HUES6 (cell line): ENCODE measurements at regions not wholly inside any gene's neighbourhood (a gene's known extent, or its start where the extent isn't known, plus 50 kb on each side); places are given as distances from the start of the nearest gene placed in this dataset.
"Not testable (repeated sequence)": the region's sequence is repeated elsewhere in the genome, so short reads cannot be mapped to it uniquely, and the experiment has no call there.

ENCODE experiments used
- H3K27ac ChIP-seq: 2 replicates; pipeline ENCODE4 v1.7.0; 2013; ENCODE audit warnings: low read depth, mild to moderate bottlenecking, low read length, inconsistent platforms
- H3K27me3 ChIP-seq: 2 replicates; pipeline ENCODE4 v1.6.1; 2013; ENCODE audit warnings: low read length; ENCODE audit not compliant: control insufficient read depth, insufficient read depth
- H3K36me3 ChIP-seq: 2 replicates; pipeline ENCODE4 v1.6.1; 2013; ENCODE audit warnings: low read length; ENCODE audit not compliant: control insufficient read depth, insufficient read depth
- H3K4me1 ChIP-seq: 2 replicates; pipeline ENCODE4 v1.6.1; 2013; ENCODE audit warnings: low read length; ENCODE audit not compliant: control insufficient read depth, insufficient read depth
- H3K4me3 ChIP-seq: 2 replicates; pipeline ENCODE4 v1.5.1; 2013; ENCODE audit warnings: low read depth, low read length
- H3K9ac ChIP-seq: one replicate; pipeline ENCODE4 v1.6.1; 2013; ENCODE audit warnings: mild to moderate bottlenecking, low read length
- H3K9me3 ChIP-seq: 2 replicates; pipeline ENCODE4 v1.6.1; 2013; ENCODE audit warnings: low read depth, low read length; ENCODE audit not compliant: control insufficient read depth, insufficient read depth

DNA sequence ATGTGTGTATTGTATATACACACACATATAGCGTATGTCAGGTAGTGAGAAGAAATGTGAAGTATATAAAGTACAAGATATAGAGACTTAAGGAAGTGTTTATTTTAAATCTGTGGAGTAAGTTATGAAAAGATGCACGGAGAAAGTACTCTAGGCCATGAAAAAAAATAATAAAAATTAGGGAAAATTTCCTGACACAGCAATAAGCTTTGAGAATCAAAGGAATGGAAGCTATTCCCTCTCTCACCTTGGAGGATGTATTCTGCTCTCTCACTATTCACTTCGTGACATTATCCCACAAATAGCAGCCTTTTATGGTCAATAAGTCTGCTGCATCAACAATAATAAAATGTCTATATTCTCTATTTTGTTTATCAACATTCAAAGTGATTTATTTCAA, 700.4 kb upstream of the RGS18 start:
- Histone ChIP-seq H3K9me3 (no peaks in the 10 kb centered on the region), H3K9ac (no peak overlapping the region), H3K27ac (no peak overlapping the region)

DNA sequence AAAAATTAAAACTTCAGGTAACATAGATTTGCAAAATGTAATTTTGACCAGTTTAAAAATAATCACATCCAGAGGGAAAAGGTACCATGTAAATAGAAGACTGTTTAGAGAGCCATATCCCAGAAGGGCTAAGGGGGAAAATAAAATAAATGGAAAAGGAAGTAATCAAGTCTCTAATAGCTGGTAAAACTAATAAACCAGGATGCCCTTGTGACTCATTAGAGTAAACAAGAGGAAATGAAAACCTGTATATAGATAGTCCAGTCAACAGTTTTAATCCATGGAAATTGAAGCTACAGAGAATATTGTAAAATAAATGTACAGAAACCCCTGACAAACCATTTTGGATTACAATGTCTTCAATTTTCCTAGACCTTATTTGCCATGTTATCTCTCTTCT, 698.0 kb upstream of the RGS18 start:
- Histone ChIP-seq H3K4me3 (no peak overlapping the region), H3K36me3 (no peaks in the 10 kb centered on the region), H3K27me3 (no peaks in the 10 kb centered on the region), H3K27ac (no peak overlapping the region), H3K4me1 (no peaks in the 10 kb centered on the region), H3K9ac (no peak overlapping the region), H3K9me3 (no peaks in the 10 kb centered on the region)

More for the DNA sequence above, 700.4 kb upstream of the RGS18 start:
- Histone ChIP-seq H3K4me3 (no peak overlapping the region), H3K4me1 (no peaks in the 10 kb centered on the region), H3K36me3 (no peaks in the 10 kb centered on the region), H3K27me3 (no peaks in the 10 kb centered on the region)

DNA sequence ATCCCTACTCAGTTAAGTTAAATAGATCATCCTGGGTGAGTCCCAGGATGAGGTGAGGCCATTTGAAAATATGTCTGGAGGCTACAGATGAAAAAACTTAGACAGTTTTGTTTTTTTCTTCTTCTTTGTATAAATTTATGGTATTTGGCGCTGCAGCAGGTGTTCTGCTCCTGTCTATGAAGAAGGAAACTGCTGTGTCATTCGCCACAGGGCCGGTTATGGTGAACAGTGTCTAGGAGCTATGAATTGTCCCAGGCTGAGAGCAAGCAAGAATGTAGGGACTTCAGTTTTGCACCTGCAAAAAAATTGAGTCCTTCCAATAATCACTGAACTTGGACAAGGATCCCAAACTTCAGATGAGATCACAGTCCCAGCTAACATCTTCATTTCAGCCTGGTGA, 674.3 kb upstream of the RGS18 start:
- Histone ChIP-seq H3K9ac (no peak overlapping the region), H3K9me3 (peaks cover 6% of the 10 kb centered on the region; the same call in 1 of the 2 replicates), H3K4me1 (no peaks in the 10 kb centered on the region), H3K27me3 (no peaks in the 10 kb centered on the region), H3K4me3 (no peak overlapping the region), H3K27ac (no peak overlapping the region), H3K36me3 (no peaks in the 10 kb centered on the region)

- no peaks in the 10 kb centered on the region for H3K27me3 ChIP-seq
- no peaks in the 10 kb centered on the region for H3K4me1 ChIP-seq
- no peaks in the 10 kb centered on the region for H3K36me3 ChIP-seq
- H3K9ac ChIP-seq, result no peak overlapping the region
- H3K9me3 ChIP-seq, result peaks cover 6% of the 10 kb centered on the region; the same call in 1 of the 2 replicates
- H3K4me3 ChIP-seq, result no peak overlapping the region
- H3K27ac ChIP-seq, result no peak overlapping the region
These were observed 668.0 kb upstream of the RGS18 start for GRCh38 chr1:191490303-191490702.

GRCh38 chr1:191495040-191495439, 663.2 kb upstream of the RGS18 start:
- no peak overlapping the region for H3K4me3 ChIP-seq
- H3K27ac ChIP-seq, result no peak overlapping the region
- H3K4me1 ChIP-seq, result no peaks in the 10 kb centered on the region
- H3K9me3 ChIP-seq, result no peaks in the 10 kb centered on the region
- no peaks in the 10 kb centered on the region for H3K27me3 ChIP-seq
- no peaks in the 10 kb centered on the region for H3K36me3 ChIP-seq
- H3K9ac ChIP-seq, result no peak overlapping the region

DNA sequence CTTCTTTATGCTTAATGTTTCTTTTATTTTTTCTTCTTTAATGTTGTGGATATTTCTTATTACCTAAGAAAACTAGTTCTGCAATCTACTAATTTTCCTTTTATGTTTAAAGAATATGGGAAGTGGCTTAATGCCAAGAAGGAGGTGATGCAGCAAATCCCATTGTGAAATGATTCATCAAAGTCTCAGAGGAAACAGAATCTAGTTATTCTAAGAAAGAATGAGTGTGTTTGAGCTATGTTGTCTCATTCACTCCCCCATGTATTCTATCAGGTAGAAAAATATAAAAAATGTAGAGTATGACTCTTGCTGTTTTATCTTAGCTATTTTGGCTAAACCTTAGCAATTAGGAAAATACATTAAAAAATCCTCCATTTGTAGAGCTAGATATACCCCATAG, 659.9 kb upstream of the RGS18 start:
- Histone ChIP-seq H3K4me3 (no peak overlapping the region), H3K27ac (no peak overlapping the region), H3K9me3 (no peaks in the 10 kb centered on the region), H3K36me3 (no peaks in the 10 kb centered on the region), H3K9ac (no peak overlapping the region), H3K4me1 (no peaks in the 10 kb centered on the region), H3K27me3 (no peaks in the 10 kb centered on the region)

DNA sequence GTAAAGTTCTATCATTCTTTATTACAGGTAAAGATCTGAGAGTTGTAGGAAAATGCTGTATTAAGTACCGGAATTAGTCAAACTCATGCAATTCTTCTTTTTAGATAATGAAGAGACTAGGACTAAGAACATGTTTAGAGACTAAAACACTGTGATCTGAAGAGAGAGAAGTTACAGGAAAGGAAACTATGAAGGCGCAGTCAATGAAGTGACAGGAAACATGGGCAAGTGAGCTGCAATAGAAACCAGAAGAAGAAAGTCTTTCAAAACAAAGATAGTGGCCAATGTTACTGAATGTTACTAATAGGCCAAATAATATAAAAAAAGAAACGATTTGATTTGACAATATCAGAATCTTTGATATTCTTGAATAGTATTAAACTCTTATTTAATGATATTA, 659.4 kb upstream of the RGS18 start:
- Histone ChIP-seq H3K36me3 (no peaks in the 10 kb centered on the region), H3K4me3 (no peak overlapping the region), H3K4me1 (no peaks in the 10 kb centered on the region), H3K27me3 (no peaks in the 10 kb centered on the region), H3K9me3 (no peaks in the 10 kb centered on the region), H3K27ac (no peak overlapping the region), H3K9ac (no peak overlapping the region)

DNA sequence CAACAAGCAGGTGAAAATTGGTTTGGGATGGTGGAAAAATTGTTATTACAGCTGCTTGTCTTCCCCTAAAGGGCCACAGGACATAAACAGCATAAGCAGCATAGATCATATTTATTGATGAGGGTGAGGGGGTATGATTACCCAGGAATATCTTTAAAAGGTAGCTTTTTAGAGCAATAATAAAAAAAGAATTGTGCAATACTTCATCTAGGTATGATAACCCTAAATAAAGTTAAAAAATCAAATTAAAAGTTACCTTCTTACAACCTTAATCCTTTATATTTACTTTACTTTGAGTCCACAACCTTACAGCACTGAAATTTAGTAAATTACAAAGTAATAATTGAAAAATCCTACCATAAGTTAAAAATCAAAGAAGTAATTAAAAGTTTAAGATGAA, 653.3 kb upstream of the RGS18 start:
- no peak overlapping the region for H3K9ac ChIP-seq

DNA sequence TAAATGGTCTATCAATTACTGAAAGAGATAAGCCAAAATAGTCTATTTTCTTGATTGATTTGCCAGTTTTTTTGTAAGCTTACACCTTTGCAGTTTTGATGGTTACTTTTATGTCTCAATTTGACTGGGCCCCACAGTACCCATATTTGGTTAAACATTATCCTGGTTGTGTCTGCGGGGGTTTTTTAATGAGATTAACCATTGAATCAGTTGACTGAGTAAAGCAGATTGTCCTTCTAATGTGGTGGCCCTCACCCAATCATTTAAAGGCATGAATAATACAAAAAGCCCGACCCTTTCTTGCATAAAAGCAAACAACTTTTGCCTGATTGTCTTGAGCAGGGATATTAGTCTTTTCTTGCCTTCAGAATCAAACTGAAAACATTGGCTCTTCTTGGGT, 650.0 kb upstream of the RGS18 start:
- Histone ChIP-seq H3K9me3 (no peaks in the 10 kb centered on the region), H3K36me3 (no peaks in the 10 kb centered on the region), H3K4me3 (no peak overlapping the region), H3K9ac (no peak overlapping the region), H3K4me1 (no peaks in the 10 kb centered on the region), H3K27ac (no peak overlapping the region), H3K27me3 (no peaks in the 10 kb centered on the region)

More for the DNA sequence above, 653.3 kb upstream of the RGS18 start:
- H3K27me3 ChIP-seq, result no peaks in the 10 kb centered on the region
- H3K27ac ChIP-seq, result no peak overlapping the region
- H3K4me3 ChIP-seq, result no peak overlapping the region
- no peaks in the 10 kb centered on the region for H3K36me3 ChIP-seq
- no peaks in the 10 kb centered on the region for H3K4me1 ChIP-seq
- H3K9me3 ChIP-seq, result no peaks in the 10 kb centered on the region

- H3K27ac ChIP-seq, H3K9me3 ChIP-seq, H3K4me3 ChIP-seq, H3K27me3 ChIP-seq, H3K9ac ChIP-seq, H3K4me1 ChIP-seq, H3K36me3 ChIP-seq: not testable (repeated sequence)
These were observed 646.8 kb upstream of the RGS18 start for GRCh38 chr1:191511480-191511879.

- Histone ChIP-seq H3K9ac (no peak overlapping the region), H3K27me3 (no peaks in the 10 kb centered on the region), H3K4me1 (no peaks in the 10 kb centered on the region), H3K4me3 (no peak overlapping the region), H3K36me3 (no peaks in the 10 kb centered on the region), H3K9me3 (no peaks in the 10 kb centered on the region), H3K27ac (no peak overlapping the region)
These were observed 640.4 kb upstream of the RGS18 start for GRCh38 chr1:191517826-191518225.

- no peaks in the 10 kb centered on the region for H3K9me3 ChIP-seq
- no peak overlapping the region for H3K27ac ChIP-seq
- H3K9ac ChIP-seq, result no peak overlapping the region
- H3K4me3 ChIP-seq, result no peak overlapping the region
- no peaks in the 10 kb centered on the region for H3K36me3 ChIP-seq
- no peaks in the 10 kb centered on the region for H3K4me1 ChIP-seq
- no peaks in the 10 kb centered on the region for H3K27me3 ChIP-seq
These were observed 638.7 kb upstream of the RGS18 start for GRCh38 chr1:191519519-191519918.
